Urothelium cell line (cell line): ENCODE measurements at regions not wholly inside any gene's neighbourhood (a gene's known extent, or its start where the extent isn't known, plus 50 kb on each side); places are given as distances from the start of the nearest gene placed in this dataset.
"Not testable (repeated sequence)": the region's sequence is repeated elsewhere in the genome, so short reads cannot be mapped to it uniquely, and the experiment has no call there.

Experiments
- DNase-seq: peaks from one replicate; pipeline ENCODE4 v3.0.0; 2011; ENCODE audit warnings: low spot score, mixed read lengths
- FAIRE-seq: peaks from 2 replicates; lab custom pipeline; 2011; peaks lifted over from hg19 to GRCh38; lab: Jason Lieb, UNC

GRCh38 chr20:12916699-12917098, 92.1 kb upstream of the SPTLC3 start:
- FAIRE-seq (no peak), DNase-seq (peak; percentile 13)

GRCh38 chr20:12924126-12924525, 84.6 kb upstream of the SPTLC3 start:
- FAIRE-seq (no peak), DNase-seq (no peak)

GRCh38 chr20:12925210-12925755, 83.5 kb upstream of the SPTLC3 start:
- DNase-seq, result peak; percentile 81
- no peak for FAIRE-seq

DNA sequence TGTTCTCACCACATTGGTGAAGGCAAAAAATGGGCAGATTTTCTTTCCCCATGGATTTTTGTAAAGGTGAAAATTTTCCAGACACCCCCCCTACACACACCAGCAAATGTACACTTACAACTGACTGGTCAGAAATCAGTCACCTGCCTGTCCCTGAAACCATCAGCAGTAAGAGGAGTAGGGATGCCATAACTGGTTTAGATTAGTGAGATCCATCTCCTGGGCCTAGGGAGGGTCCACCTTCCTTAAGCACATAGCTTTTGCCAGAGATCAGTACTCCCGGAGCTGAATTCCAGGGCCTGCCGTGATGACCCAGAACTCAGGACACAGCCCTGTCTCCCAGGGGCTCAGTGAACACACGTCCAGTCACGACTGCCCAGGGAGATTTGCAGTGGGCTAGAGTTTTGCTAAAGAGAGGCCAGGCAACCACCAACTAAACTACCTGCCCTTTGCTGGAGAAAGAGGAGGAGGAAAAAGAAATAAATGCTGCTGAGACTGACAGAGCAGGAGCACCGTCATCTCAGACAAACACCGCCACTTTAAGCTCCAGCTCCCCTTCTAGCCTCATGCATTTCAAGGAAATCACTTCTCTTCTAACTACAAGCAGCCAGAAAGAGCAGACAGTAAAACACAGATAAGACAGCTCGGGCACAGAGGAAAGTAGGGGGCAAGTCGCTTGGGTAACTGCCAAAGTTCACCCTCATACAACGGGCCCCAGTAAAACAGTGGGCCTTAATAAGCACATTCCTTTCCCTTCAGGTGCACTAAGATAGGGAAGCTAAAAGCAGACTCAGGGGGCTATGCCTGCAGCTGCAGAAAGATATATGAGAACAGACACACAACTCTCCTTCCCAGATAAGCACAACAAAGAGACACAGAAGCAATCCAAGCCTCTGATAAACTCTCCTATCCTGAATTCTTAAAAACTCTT, 82.6 kb upstream of the SPTLC3 start:
- DNase-seq (no peak), FAIRE-seq (no peak)

GRCh38 chr20:12927489-12927888, 81.3 kb upstream of the SPTLC3 start:
- DNase-seq (no peak), FAIRE-seq (no peak)

- DNase-seq (no peak), FAIRE-seq (no peak)
Measured at GRCh38 chr20:12928358-12928754, 80.4 kb upstream of the SPTLC3 start.

- FAIRE-seq (peak; percentile 5), DNase-seq (peak; percentile 41)
Measured at GRCh38 chr20:12928755-12929401, 79.9 kb upstream of the SPTLC3 start.

GRCh38 chr20:12936020-12936419, 72.8 kb upstream of the SPTLC3 start:
- FAIRE-seq, result no peak
- no peak for DNase-seq

DNA sequence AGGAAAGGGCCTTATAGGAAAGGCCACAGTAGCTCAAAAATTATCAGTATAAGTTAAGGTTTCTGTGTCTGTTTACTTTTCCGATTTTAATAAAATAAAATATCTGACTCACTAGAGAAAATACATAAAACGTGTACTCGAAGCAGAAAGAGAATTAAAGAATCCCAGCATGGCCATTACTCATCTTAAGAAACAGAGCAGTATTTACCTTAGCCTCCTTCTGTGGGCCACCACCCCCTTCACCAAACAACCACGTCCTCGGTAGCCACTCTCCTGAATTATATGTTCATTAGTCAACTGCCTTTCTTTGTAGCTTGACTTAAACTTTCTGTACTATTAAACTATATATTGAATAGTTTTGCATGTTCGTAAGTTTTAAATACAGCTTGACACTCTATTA, 72.2 kb upstream of the SPTLC3 start:
- DNase-seq, result no peak
- FAIRE-seq, result no peak

- no peak for DNase-seq
- no peak for FAIRE-seq
Measured at GRCh38 chr20:12941025-12941424, 67.7 kb upstream of the SPTLC3 start.

GRCh38 chr20:12942123-12942522, 66.6 kb upstream of the SPTLC3 start:
- FAIRE-seq, result no peak
- DNase-seq, result no peak

GRCh38 chr20:12946789-12947188, 62.0 kb upstream of the SPTLC3 start:
- DNase-seq, result no peak
- no peak for FAIRE-seq

GRCh38 chr20:12947691-12948090, 61.1 kb upstream of the SPTLC3 start:
- DNase-seq, result no peak
- no peak for FAIRE-seq

GRCh38 chr20:12949429-12949980, 59.3 kb upstream of the SPTLC3 start:
- no peak for FAIRE-seq
- DNase-seq, result no peak

- DNase-seq, FAIRE-seq: not testable (repeated sequence)
Measured at GRCh38 chr20:12954254-12954653, 54.5 kb upstream of the SPTLC3 start.

DNA sequence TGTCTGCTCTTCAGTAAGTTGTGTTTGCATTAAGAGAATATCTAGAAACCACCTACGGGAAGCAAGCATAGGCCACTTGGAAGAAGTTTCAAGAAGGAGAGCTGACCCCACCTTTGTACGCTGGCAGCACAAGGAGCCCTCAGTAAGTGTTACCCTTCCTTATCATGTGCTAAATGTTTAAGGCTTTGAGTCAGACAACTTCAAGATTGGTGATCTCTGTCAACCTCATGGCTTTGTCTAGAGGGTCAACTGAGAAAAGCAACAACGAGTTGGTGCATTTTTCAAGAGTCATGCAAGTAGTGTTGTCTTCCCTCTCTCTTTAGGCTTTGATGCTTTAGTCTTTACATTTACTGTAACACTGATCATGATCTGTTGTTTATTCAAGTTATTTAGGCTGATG, 53.2 kb upstream of the SPTLC3 start:
- FAIRE-seq (no peak), DNase-seq (no peak)

DNA sequence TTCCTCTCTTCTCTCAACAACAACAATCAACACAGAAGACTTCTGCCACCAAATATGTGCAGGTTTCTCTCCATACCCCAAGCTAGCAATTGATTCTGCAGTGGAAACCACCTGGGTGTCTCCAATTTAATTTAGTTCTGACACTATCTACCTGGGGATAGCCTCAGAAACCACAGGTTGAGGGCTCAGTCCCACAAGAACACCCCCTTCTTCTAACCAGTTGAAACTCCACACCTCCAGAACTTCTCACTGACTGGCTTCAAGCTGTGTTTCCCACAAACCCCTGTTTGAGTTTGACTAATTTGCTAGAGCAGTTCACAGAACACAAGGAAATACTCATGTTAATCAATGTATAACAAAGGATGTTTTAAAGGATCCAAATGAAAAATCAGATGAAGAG, 52.5 kb upstream of the SPTLC3 start:
- FAIRE-seq (no peak), DNase-seq (no peak)

- FAIRE-seq, result no peak
- DNase-seq, result no peak
Measured at GRCh38 chr20:12957968-12958367, 50.8 kb upstream of the SPTLC3 start.
